ENCODE measurements at regions not wholly inside any gene's neighbourhood (a gene's known extent, or its start where the extent isn't known, plus 50 kb on each side); places are given as distances from the start of the nearest gene placed in this dataset.
"Not testable (repeated sequence)": the region's sequence is repeated elsewhere in the genome, so short reads cannot be mapped to it uniquely, and the experiment has no call there.

GRCh38 chr7:116405810-116406209, 93.7 kb upstream of the CAV2 start:
- Histone ChIP-seq H3K9me3 (ENCODE audit: low read length) (no peaks in the 10 kb centered on the region), H2AFZ (ENCODE audit: low read length) (no peak overlapping the region), H3K79me2 (ENCODE audit: insufficient read depth, low read length) (no peaks in the 10 kb centered on the region), H3K36me3 (ENCODE audit: insufficient read depth, low read length) (no peaks in the 10 kb centered on the region), H3K27ac (ENCODE audit: low read depth, low read length, poor library complexity, severe bottlenecking) (no peak overlapping the region), H3K27me3 (ENCODE audit: insufficient read depth, low read length) (no peaks in the 10 kb centered on the region), H3K4me1 (ENCODE audit: insufficient read depth, low read length, severe bottlenecking) (no peaks in the 10 kb centered on the region), H3K4me3 (ENCODE audit: low read depth, low read length, poor library complexity, severe bottlenecking) (no peak overlapping the region), H3K4me2 (ENCODE audit: low read length) (no peak overlapping the region), H3K9ac (ENCODE audit: low read length) (no peak overlapping the region), H3K9me2 (ENCODE audit: low read depth, low read length) (0 out of 2 replicates have a peak, but pooled peaks cover 3% of the 10 kb centered on the region), H4K20me1 (ENCODE audit: insufficient read depth, low read length) (no peaks in the 10 kb centered on the region), H3F3A (ENCODE audit: insufficient read depth, low read length) (no peaks in the 10 kb centered on the region)
- no peak for TF ChIP-seq CTCF (IDR thresholded peaks at IDR 0.05; ENCODE audit: low read length)
- no peak for TF ChIP-seq EZH2 (IDR thresholded peaks at IDR 0.05; ENCODE audit: borderline replicate concordance, low read length)

DNA sequence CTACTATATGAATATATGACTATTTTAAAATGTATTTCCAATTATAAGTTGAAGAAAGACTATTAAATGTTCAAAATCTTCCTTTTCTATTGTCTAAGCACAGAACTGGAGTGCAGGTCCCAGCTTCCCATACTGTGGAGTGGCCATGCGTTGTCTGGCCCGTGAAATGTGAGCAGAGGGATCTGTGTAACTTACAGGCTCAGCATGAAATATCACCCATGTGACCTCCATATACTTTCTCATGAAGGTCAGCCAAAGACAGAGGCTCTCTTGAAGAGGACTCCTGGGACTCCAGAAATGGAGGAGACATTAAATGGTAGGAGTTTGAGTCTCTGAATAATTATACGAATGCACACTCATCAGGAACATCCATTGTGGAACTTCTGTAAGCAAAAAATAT, 92.4 kb upstream of the CAV2 start:
- TF ChIP-seq EZH2 (IDR thresholded peaks at IDR 0.05; ENCODE audit: borderline replicate concordance, low read length) (no peak), CTCF (IDR thresholded peaks at IDR 0.05; ENCODE audit: low read length) (no peak)
- H3K9me3 ChIP-seq (ENCODE audit: low read length): no peaks in the 10 kb centered on the region
- H3K79me2 ChIP-seq (ENCODE audit: insufficient read depth, low read length): no peaks in the 10 kb centered on the region
- H3K9me2 ChIP-seq (ENCODE audit: low read depth, low read length): 0 out of 2 replicates have a peak, but pooled peaks cover 3% of the 10 kb centered on the region
- H4K20me1 ChIP-seq (ENCODE audit: insufficient read depth, low read length): no peaks in the 10 kb centered on the region
- H3K9ac ChIP-seq (ENCODE audit: low read length): no peak overlapping the region
- H3K4me1 ChIP-seq (ENCODE audit: insufficient read depth, low read length, severe bottlenecking): no peaks in the 10 kb centered on the region
- no peak overlapping the region for H3K4me2 ChIP-seq (ENCODE audit: low read length)
- H2AFZ ChIP-seq (ENCODE audit: low read length): no peak overlapping the region
- H3K4me3 ChIP-seq (ENCODE audit: low read depth, low read length, poor library complexity, severe bottlenecking): no peak overlapping the region
- no peaks in the 10 kb centered on the region for H3K27me3 ChIP-seq (ENCODE audit: insufficient read depth, low read length)
- H3K36me3 ChIP-seq (ENCODE audit: insufficient read depth, low read length): no peaks in the 10 kb centered on the region
- H3K27ac ChIP-seq (ENCODE audit: low read depth, low read length, poor library complexity, severe bottlenecking): no peak overlapping the region
- no peaks in the 10 kb centered on the region for H3F3A ChIP-seq (ENCODE audit: insufficient read depth, low read length)

- Histone ChIP-seq H3K9ac (ENCODE audit: low read length) (no peak overlapping the region), H3K4me3 (ENCODE audit: low read depth, low read length, poor library complexity, severe bottlenecking) (no peak overlapping the region), H3F3A (ENCODE audit: insufficient read depth, low read length) (no peaks in the 10 kb centered on the region), H3K36me3 (ENCODE audit: insufficient read depth, low read length) (no peaks in the 10 kb centered on the region), H3K9me3 (ENCODE audit: low read length) (no peaks in the 10 kb centered on the region), H3K27ac (ENCODE audit: low read depth, low read length, poor library complexity, severe bottlenecking) (no peak overlapping the region), H3K9me2 (ENCODE audit: low read depth, low read length) (0 out of 2 replicates have a peak, but pooled peaks cover 3% of the 10 kb centered on the region), H3K79me2 (ENCODE audit: insufficient read depth, low read length) (no peaks in the 10 kb centered on the region), H3K4me2 (ENCODE audit: low read length) (no peak overlapping the region), H4K20me1 (ENCODE audit: insufficient read depth, low read length) (no peaks in the 10 kb centered on the region), H3K4me1 (ENCODE audit: insufficient read depth, low read length, severe bottlenecking) (no peaks in the 10 kb centered on the region), H3K27me3 (ENCODE audit: insufficient read depth, low read length) (no peaks in the 10 kb centered on the region), H2AFZ (ENCODE audit: low read length) (no peak overlapping the region)
- TF ChIP-seq EZH2 (IDR thresholded peaks at IDR 0.05; ENCODE audit: borderline replicate concordance, low read length) (no peak), CTCF (IDR thresholded peaks at IDR 0.05; ENCODE audit: low read length) (no peak)
Observed at GRCh38 chr7:116408166-116408565, 91.4 kb upstream of the CAV2 start.

- H3K4me3 ChIP-seq (ENCODE audit: low read depth, low read length, poor library complexity, severe bottlenecking); H3K4me1 ChIP-seq (ENCODE audit: insufficient read depth, low read length, severe bottlenecking); H3K9ac ChIP-seq (ENCODE audit: low read length); H3F3A ChIP-seq (ENCODE audit: insufficient read depth, low read length); H2AFZ ChIP-seq (ENCODE audit: low read length); H3K79me2 ChIP-seq (ENCODE audit: insufficient read depth, low read length); H3K9me2 ChIP-seq (ENCODE audit: low read depth, low read length); H3K27ac ChIP-seq (ENCODE audit: low read depth, low read length, poor library complexity, severe bottlenecking); H3K27me3 ChIP-seq (ENCODE audit: insufficient read depth, low read length); H4K20me1 ChIP-seq (ENCODE audit: insufficient read depth, low read length); H3K4me2 ChIP-seq (ENCODE audit: low read length); H3K9me3 ChIP-seq (ENCODE audit: low read length); H3K36me3 ChIP-seq (ENCODE audit: insufficient read depth, low read length): not testable (repeated sequence)
Observed at GRCh38 chr7:116408831-116409453, 90.6 kb upstream of the CAV2 start.

DNA sequence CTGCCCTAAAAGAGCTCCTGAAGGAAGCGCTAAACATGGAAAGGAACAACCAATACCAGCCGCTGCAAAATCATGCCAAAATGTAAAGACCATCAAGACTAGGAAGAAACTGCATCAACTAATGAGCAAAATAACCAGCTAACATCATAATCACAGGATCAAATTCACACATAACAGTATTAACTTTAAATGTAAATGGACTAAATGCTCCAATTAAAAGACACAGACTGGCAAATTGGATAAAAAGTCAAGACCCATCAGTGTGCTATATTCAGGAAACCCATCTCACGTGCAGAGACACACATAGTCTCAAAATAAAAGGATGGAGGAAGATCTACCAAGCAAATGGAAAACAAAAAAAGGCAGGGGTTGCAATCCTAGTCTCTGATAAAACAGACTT, 88.8 kb upstream of the CAV2 start:
- not testable (repeated sequence) for H3K79me2 ChIP-seq (ENCODE audit: insufficient read depth, low read length); H3K4me2 ChIP-seq (ENCODE audit: low read length); H2AFZ ChIP-seq (ENCODE audit: low read length); H3F3A ChIP-seq (ENCODE audit: insufficient read depth, low read length); H3K4me1 ChIP-seq (ENCODE audit: insufficient read depth, low read length, severe bottlenecking); H3K36me3 ChIP-seq (ENCODE audit: insufficient read depth, low read length); H3K4me3 ChIP-seq (ENCODE audit: low read depth, low read length, poor library complexity, severe bottlenecking); H3K27ac ChIP-seq (ENCODE audit: low read depth, low read length, poor library complexity, severe bottlenecking); H3K9me2 ChIP-seq (ENCODE audit: low read depth, low read length); H3K9me3 ChIP-seq (ENCODE audit: low read length); H3K9ac ChIP-seq (ENCODE audit: low read length); H4K20me1 ChIP-seq (ENCODE audit: insufficient read depth, low read length); H3K27me3 ChIP-seq (ENCODE audit: insufficient read depth, low read length)
